SU-DHL-6 (cell line): ENCODE measurements at regions not wholly inside any gene's neighbourhood (a gene's known extent, or its start where the extent isn't known, plus 50 kb on each side); places are given as distances from the start of the nearest gene placed in this dataset.

Experiments
- H2AFZ ChIP-seq: fragments of 200-600 bp; sonication (generic); 2 replicates; pipeline ENCODE4 v1.6.1; 2014; ENCODE audit warnings: low read depth, mild to moderate bottlenecking, moderate library complexity, mixed read lengths, antibody characterized with exemption, low read length; ENCODE audit not compliant: severe bottlenecking
- H3F3A ChIP-seq: fragments of 200-600 bp; shearing (Covaris generic); 2 replicates; pipeline ENCODE4 v1.6.0; 2016; ENCODE audit warnings: antibody characterized with exemption, mild to moderate bottlenecking; ENCODE audit not compliant: insufficient read depth
- H3K27ac ChIP-seq: fragments of 200-600 bp; sonication (generic); 2 replicates; pipeline ENCODE4 v1.5.1; 2016; ENCODE audit warnings: low read depth, mild to moderate bottlenecking, low read length, moderate library complexity, mixed read lengths
- H3K27me3 ChIP-seq: fragments of 200-600 bp; sonication (generic), shearing (Covaris generic); 2 replicates; pipeline ENCODE4 v1.6.0; 2014; ENCODE audit warnings: mild to moderate bottlenecking, low read length
- H3K36me3 ChIP-seq: fragments of 200-600 bp; sonication (generic); 2 replicates; pipeline ENCODE4 v1.6.1; 2014; ENCODE audit warnings: mild to moderate bottlenecking, low read length, mixed read lengths
- H3K4me2 ChIP-seq: fragments of 300-600, 200-600 bp; shearing (Covaris generic), sonication (generic); 2 replicates; pipeline ENCODE4 v1.6.0; 2014; ENCODE audit warnings: low read length, low read depth, mild to moderate bottlenecking; ENCODE audit not compliant: poor library complexity, severe bottlenecking
- H3K4me3 ChIP-seq: fragments of 200-600 bp; sonication (generic); 2 replicates; pipeline ENCODE4 v1.5.1; 2014; ENCODE audit warnings: antibody characterized with exemption, low read length, mild to moderate bottlenecking, mixed read lengths; ENCODE audit not compliant: insufficient read depth, poor library complexity, severe bottlenecking
- H3K79me2 ChIP-seq: fragments of 200-600 bp; sonication (generic); 2 replicates; pipeline ENCODE4 v1.6.1; 2014; ENCODE audit warnings: mild to moderate bottlenecking, low read length, moderate library complexity; ENCODE audit not compliant: insufficient read depth
- H3K9ac ChIP-seq: fragments of 200-600 bp; sonication (generic); 2 replicates; pipeline ENCODE4 v1.7.0; 2014; ENCODE audit warnings: mild to moderate bottlenecking, low read length
- H3K9me2 ChIP-seq: fragments of 200-600 bp; sonication (generic); replicated peaks from 2 replicates; pipeline ENCODE4 v1.6.1; 2014; ENCODE audit warnings: low read length; ENCODE audit not compliant: insufficient read depth
- H3K9me3 ChIP-seq: fragments of 200-600 bp; sonication (generic); 2 replicates; pipeline ENCODE4 v1.6.1; 2014; ENCODE audit warnings: low read length, mixed read lengths; ENCODE audit not compliant: insufficient read depth
- H4K20me1 ChIP-seq: fragments of 200-600 bp; sonication (generic); 2 replicates; pipeline ENCODE4 v1.6.1; 2014; ENCODE audit warnings: low read depth, mild to moderate bottlenecking, antibody characterized with exemption, low read length, moderate library complexity, mixed read lengths
- EZH2phosphoT487 ChIP-seq: fragments of 200-600 bp; sonication (generic), shearing (Covaris generic); conservative IDR thresholded peaks from 2 replicates; pipeline ENCODE4 v1.6.1; 2018; ENCODE audit warnings: mild to moderate bottlenecking, antibody characterized with exemption, low read length, moderate library complexity, mixed read lengths
- TF ChIP-seq, protein P1 (sequence below): fragments of 200-600 bp; sonication (generic); IDR thresholded peaks from one replicate; pipeline ENCODE4 v1.5.1; 2017; ENCODE audit warnings: antibody characterized with exemption, mild to moderate bottlenecking, low read length, moderate library complexity; ENCODE audit not compliant: insufficient read depth, poor library complexity, severe bottlenecking

GRCh38 chr9:129434187-129434586 is 186.7 kb downstream of the C9orf50 start:
- H3K27ac ChIP-seq = no peak overlapping the region
- H3K79me2 ChIP-seq = no peaks in the 10 kb centered on the region
- H2AFZ ChIP-seq = no peak overlapping the region
- TF ChIP-seq EZH2phosphoT487 = no peak
- TF ChIP-seq, protein P1, sequence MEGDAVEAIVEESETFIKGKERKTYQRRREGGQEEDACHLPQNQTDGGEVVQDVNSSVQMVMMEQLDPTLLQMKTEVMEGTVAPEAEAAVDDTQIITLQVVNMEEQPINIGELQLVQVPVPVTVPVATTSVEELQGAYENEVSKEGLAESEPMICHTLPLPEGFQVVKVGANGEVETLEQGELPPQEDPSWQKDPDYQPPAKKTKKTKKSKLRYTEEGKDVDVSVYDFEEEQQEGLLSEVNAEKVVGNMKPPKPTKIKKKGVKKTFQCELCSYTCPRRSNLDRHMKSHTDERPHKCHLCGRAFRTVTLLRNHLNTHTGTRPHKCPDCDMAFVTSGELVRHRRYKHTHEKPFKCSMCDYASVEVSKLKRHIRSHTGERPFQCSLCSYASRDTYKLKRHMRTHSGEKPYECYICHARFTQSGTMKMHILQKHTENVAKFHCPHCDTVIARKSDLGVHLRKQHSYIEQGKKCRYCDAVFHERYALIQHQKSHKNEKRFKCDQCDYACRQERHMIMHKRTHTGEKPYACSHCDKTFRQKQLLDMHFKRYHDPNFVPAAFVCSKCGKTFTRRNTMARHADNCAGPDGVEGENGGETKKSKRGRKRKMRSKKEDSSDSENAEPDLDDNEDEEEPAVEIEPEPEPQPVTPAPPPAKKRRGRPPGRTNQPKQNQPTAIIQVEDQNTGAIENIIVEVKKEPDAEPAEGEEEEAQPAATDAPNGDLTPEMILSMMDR = no peak
- no peak overlapping the region for H3K9ac ChIP-seq
- H4K20me1 ChIP-seq = no peaks in the 10 kb centered on the region
- no peak overlapping the region for H3K4me2 ChIP-seq
- H3K36me3 ChIP-seq = no peaks in the 10 kb centered on the region
- H3K4me3 ChIP-seq = no peak overlapping the region
- H3K9me2 ChIP-seq = no peaks in the 10 kb centered on the region
- no peaks in the 10 kb centered on the region for H3K27me3 ChIP-seq
- no peaks in the 10 kb centered on the region for H3K9me3 ChIP-seq
- no peaks in the 10 kb centered on the region for H3F3A ChIP-seq

GRCh38 chr9:129432297-129433154 is 188.4 kb downstream of the C9orf50 start:
- no peak overlapping the region for H3K4me2 ChIP-seq
- no peaks in the 10 kb centered on the region for H4K20me1 ChIP-seq
- no peaks in the 10 kb centered on the region for H3F3A ChIP-seq
- no peak overlapping the region for H2AFZ ChIP-seq
- no peaks in the 10 kb centered on the region for H3K9me3 ChIP-seq
- no peak overlapping the region for H3K4me3 ChIP-seq
- no peaks in the 10 kb centered on the region for H3K36me3 ChIP-seq
- H3K9ac ChIP-seq = no peak overlapping the region
- no peak for TF ChIP-seq EZH2phosphoT487
- TF ChIP-seq, protein P1 = no peak
- no peaks in the 10 kb centered on the region for H3K79me2 ChIP-seq
- H3K27me3 ChIP-seq = no peaks in the 10 kb centered on the region
- H3K27ac ChIP-seq = no peak overlapping the region
- H3K9me2 ChIP-seq = no peaks in the 10 kb centered on the region

DNA sequence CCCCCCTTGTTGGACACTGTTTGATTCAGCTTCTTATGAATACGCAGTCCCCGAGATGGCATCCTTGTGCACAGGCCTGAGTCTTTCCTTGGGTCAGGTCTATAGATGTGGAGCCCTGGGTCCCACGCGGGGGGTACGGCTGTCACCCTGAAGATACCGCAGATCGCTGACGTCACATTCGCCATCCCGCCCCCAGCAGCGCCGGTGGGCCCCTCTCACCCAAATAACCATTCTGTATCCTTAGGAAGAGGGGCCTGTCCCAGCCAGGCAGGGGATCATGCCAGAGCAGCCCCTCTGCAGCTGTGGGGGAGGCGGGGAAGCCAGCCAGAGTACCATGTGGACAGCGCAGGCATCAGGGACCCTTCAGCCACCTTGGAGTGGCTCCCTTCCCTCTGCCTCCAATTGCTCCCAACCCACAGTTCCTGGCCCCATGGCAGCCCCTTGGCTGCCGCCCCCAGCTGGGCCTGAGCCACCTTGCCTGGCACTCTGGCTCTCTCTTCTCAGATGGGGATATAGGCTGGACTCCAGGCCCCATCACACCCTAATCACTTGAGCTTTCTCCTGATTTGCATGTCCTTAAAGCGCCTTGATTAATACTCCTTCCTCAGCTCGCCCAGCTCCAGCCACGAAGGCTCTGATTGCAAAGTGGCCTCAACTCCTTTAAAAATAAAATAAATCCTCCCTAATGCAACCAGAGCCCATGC is 189.8 kb downstream of the C9orf50 start:
- H3K9ac ChIP-seq = no peak overlapping the region
- H3K27me3 ChIP-seq = no peaks in the 10 kb centered on the region
- no peaks in the 10 kb centered on the region for H3K79me2 ChIP-seq
- no peaks in the 10 kb centered on the region for H3K9me3 ChIP-seq
- H3K27ac ChIP-seq = no peak overlapping the region
- H4K20me1 ChIP-seq = no peaks in the 10 kb centered on the region
- no peak overlapping the region for H3K4me3 ChIP-seq
- H2AFZ ChIP-seq = no peak overlapping the region
- no peaks in the 10 kb centered on the region for H3F3A ChIP-seq
- H3K36me3 ChIP-seq = no peaks in the 10 kb centered on the region
- TF ChIP-seq, protein P1 = no peak
- no peak for TF ChIP-seq EZH2phosphoT487
- no peaks in the 10 kb centered on the region for H3K9me2 ChIP-seq
- no peak overlapping the region for H3K4me2 ChIP-seq
